Loucy (cell line): ENCODE measurements at regions not wholly inside any gene's neighbourhood (a gene's known extent, or its start where the extent isn't known, plus 50 kb on each side); places are given as distances from the start of the nearest gene placed in this dataset.

ENCODE experiments used
- H2AFZ ChIP-seq: fragments of 200-600 bp; sonication (generic); 2 replicates; pipeline ENCODE4 v1.6.0; 2016; ENCODE audit warnings: antibody characterized with exemption, mild to moderate bottlenecking, low read length, moderate library complexity
- H3F3A ChIP-seq: fragments of 200-600 bp; 2 replicates; pipeline ENCODE4 v1.6.0; 2016; ENCODE audit warnings: antibody characterized with exemption, low read depth, mild to moderate bottlenecking
- H3K27me3 ChIP-seq: fragments of 200-600 bp; sonication (generic); 2 replicates; pipeline ENCODE4 v1.6.1; 2014; ENCODE audit warnings: low read length, mild to moderate bottlenecking; ENCODE audit not compliant: insufficient read depth, poor library complexity, severe bottlenecking
- H3K36me3 ChIP-seq: fragments of 200-600 bp; sonication (generic); 2 replicates; pipeline ENCODE4 v1.6.1; 2016; ENCODE audit warnings: low read length; ENCODE audit not compliant: insufficient read depth
- H3K4me1 ChIP-seq: fragments of 200-600 bp; sonication (generic); 2 replicates; pipeline ENCODE4 v1.5.1; 2014; ENCODE audit warnings: low read length, mild to moderate bottlenecking; ENCODE audit not compliant: insufficient read depth, poor library complexity, severe bottlenecking
- H3K4me2 ChIP-seq: fragments of 200-600 bp; sonication (generic); 2 replicates; pipeline ENCODE4 v1.6.0; 2014; ENCODE audit warnings: antibody characterized with exemption, low read length, low read depth, mild to moderate bottlenecking; ENCODE audit not compliant: poor library complexity, severe bottlenecking
- H3K4me3 ChIP-seq: fragments of 200-600 bp; sonication (generic); 2 replicates; pipeline ENCODE4 v1.5.1; 2014; ENCODE audit warnings: low read length, mild to moderate bottlenecking, mixed read lengths; ENCODE audit not compliant: poor library complexity, severe bottlenecking
- H3K79me2 ChIP-seq: fragments of 200-600 bp; sonication (generic); 2 replicates; pipeline ENCODE4 v1.6.1; 2014; ENCODE audit warnings: low read length; ENCODE audit not compliant: insufficient read depth
- H3K9ac ChIP-seq: fragments of 200-600 bp; sonication (generic); 2 replicates; pipeline ENCODE4 v1.6.0; 2014; ENCODE audit warnings: mild to moderate bottlenecking, low read depth, low read length, moderate library complexity; ENCODE audit not compliant: poor library complexity, severe bottlenecking
- H3K9me2 ChIP-seq: fragments of 200-600 bp; sonication (generic); replicated peaks from 2 replicates; pipeline ENCODE4 v1.6.1; 2016; ENCODE audit warnings: low read depth, low read length, mixed read lengths
- H3K9me3 ChIP-seq: fragments of 200-600 bp; sonication (generic); 2 replicates; pipeline ENCODE4 v1.6.1; 2014; ENCODE audit warnings: mild to moderate bottlenecking, antibody characterized with exemption, low read length, low read depth; ENCODE audit not compliant: insufficient read depth
- H4K20me1 ChIP-seq: fragments of 200-600 bp; sonication (generic); 2 replicates; pipeline ENCODE4 v1.6.0; 2014; ENCODE audit warnings: antibody characterized with exemption, low read length, mild to moderate bottlenecking; ENCODE audit not compliant: insufficient read depth, poor library complexity, severe bottlenecking
- EZH2phosphoT487 ChIP-seq: fragments of 200-600 bp; IDR thresholded peaks from 2 replicates; pipeline ENCODE4 v1.6.1; 2018; ENCODE audit warnings: antibody characterized with exemption, mild to moderate bottlenecking, moderate library complexity, borderline replicate concordance
- TF ChIP-seq, protein P1 (sequence below): fragments of 200-600 bp; sonication (generic); conservative IDR thresholded peaks from 2 replicates; pipeline ENCODE4 v1.5.1; 2014; ENCODE audit warnings: mild to moderate bottlenecking, antibody characterized with exemption, low read length

DNA sequence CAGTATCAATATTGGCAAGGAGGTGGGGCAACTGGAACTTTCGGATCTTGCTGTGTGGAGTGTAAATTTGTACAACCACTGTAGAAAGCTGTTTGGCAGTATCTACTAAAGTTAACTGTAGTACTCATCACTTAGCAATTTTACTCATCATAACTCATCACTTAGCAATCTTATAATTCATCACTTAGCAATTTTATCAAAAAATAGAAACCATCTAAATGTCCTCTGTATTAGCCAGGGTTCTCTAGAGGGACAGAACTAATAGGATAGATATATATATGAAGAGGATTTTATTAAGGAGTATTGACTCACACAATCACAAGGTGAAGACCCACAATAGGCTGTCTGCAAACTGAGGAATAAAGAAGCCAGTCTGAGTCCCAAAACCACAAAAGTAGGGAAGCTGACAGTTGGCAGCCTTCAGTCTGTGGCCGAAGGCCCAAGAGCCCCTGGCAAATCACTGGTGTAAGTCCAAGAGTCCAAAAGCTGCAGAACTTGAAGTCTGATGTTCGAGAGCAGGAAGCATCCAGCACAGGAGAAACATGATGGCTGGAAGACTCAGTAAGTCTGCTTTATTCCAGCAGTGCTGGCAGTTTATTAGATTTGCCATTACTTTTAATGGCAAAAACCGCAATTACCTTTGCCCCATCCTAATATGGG is 92.9 kb upstream of the USP47 start:
- H3K4me2 ChIP-seq, result no peak overlapping the region
- H3K9ac ChIP-seq, result no peak overlapping the region
- H3K4me1 ChIP-seq, result no peaks in the 10 kb centered on the region
- no peaks in the 10 kb centered on the region for H4K20me1 ChIP-seq
- H3K4me3 ChIP-seq, result no peak overlapping the region
- TF ChIP-seq EZH2phosphoT487, result no peak
- TF ChIP-seq, protein P1, sequence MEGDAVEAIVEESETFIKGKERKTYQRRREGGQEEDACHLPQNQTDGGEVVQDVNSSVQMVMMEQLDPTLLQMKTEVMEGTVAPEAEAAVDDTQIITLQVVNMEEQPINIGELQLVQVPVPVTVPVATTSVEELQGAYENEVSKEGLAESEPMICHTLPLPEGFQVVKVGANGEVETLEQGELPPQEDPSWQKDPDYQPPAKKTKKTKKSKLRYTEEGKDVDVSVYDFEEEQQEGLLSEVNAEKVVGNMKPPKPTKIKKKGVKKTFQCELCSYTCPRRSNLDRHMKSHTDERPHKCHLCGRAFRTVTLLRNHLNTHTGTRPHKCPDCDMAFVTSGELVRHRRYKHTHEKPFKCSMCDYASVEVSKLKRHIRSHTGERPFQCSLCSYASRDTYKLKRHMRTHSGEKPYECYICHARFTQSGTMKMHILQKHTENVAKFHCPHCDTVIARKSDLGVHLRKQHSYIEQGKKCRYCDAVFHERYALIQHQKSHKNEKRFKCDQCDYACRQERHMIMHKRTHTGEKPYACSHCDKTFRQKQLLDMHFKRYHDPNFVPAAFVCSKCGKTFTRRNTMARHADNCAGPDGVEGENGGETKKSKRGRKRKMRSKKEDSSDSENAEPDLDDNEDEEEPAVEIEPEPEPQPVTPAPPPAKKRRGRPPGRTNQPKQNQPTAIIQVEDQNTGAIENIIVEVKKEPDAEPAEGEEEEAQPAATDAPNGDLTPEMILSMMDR, result no peak
- H3K36me3 ChIP-seq, result no peaks in the 10 kb centered on the region
- no peaks in the 10 kb centered on the region for H3K9me3 ChIP-seq
- H3K9me2 ChIP-seq, result no peaks in the 10 kb centered on the region
- no peaks in the 10 kb centered on the region for H3K79me2 ChIP-seq
- H3K27me3 ChIP-seq, result no peaks in the 10 kb centered on the region
- no peak overlapping the region for H2AFZ ChIP-seq
- no peaks in the 10 kb centered on the region for H3F3A ChIP-seq

GRCh38 chr11:11747570-11747969 is 94.2 kb upstream of the USP47 start:
- H3K4me3 ChIP-seq, result no peak overlapping the region

GRCh38 chr11:11746449-11746848 is 95.3 kb upstream of the USP47 start:
- Histone ChIP-seq H4K20me1 (no peaks in the 10 kb centered on the region), H3K9me2 (no peaks in the 10 kb centered on the region), H3K79me2 (no peaks in the 10 kb centered on the region), H3K4me1 (no peaks in the 10 kb centered on the region), H3K9me3 (no peaks in the 10 kb centered on the region), H3K9ac (no peak overlapping the region), H3K4me3 (no peak overlapping the region), H3K36me3 (no peaks in the 10 kb centered on the region), H2AFZ (no peak overlapping the region), H3K27me3 (no peaks in the 10 kb centered on the region), H3K4me2 (no peak overlapping the region), H3F3A (no peaks in the 10 kb centered on the region)
- TF ChIP-seq EZH2phosphoT487, result no peak
- TF ChIP-seq, protein P1, result no peak

More at GRCh38 chr11:11747570-11747969, 94.2 kb upstream of the USP47 start:
- Histone ChIP-seq H3F3A (no peaks in the 10 kb centered on the region), H3K36me3 (no peaks in the 10 kb centered on the region), H2AFZ (no peak overlapping the region), H3K9me3 (no peaks in the 10 kb centered on the region), H3K79me2 (no peaks in the 10 kb centered on the region), H3K9ac (no peak overlapping the region), H3K4me1 (no peaks in the 10 kb centered on the region), H3K9me2 (no peaks in the 10 kb centered on the region), H4K20me1 (no peaks in the 10 kb centered on the region), H3K4me2 (no peak overlapping the region), H3K27me3 (no peaks in the 10 kb centered on the region)
- TF ChIP-seq EZH2phosphoT487, result no peak
- TF ChIP-seq, protein P1, result no peak
